ENCODE measurements at regions not wholly inside any gene's neighbourhood (a gene's known extent, or its start where the extent isn't known, plus 50 kb on each side); places are given as distances from the start of the nearest gene placed in this dataset.

DNA sequence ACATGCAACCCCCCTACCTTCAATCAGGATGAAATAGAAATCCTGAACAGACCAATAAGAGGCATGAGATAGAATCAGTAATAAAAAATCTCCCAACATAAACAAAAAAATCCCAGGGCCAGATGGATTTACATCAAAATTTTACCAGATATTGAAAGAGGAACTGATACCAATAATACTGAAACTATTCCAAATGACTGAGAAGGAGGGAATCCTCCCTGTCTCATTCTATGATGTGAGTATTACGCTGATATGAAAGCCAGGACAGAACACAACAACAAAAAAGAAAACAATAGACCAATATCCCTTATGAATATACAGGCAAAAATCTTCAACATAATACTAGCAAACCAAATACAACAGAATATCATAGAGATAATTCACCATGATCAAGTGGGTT, 109.0 kb upstream of the SMC2 start:
- no peak overlapping the region for H3K4me3 Mint-ChIP-seq
- H3K27me3 Mint-ChIP-seq: no peaks in the 10 kb centered on the region
- no peak overlapping the region for H3K27ac Mint-ChIP-seq
- no peaks in the 10 kb centered on the region for H3K36me3 Mint-ChIP-seq
- DNase-seq (ENCODE audit: extremely low spot score, unreplicated experiment): no peak
- H3K4me1 Mint-ChIP-seq (ENCODE audit: unreplicated experiment): no peaks in the 10 kb centered on the region
- H3K9me3 Mint-ChIP-seq: no peaks in the 10 kb centered on the region
- TF ChIP-seq CTCF (conservative IDR thresholded peaks at IDR 0.05): no peak

DNA sequence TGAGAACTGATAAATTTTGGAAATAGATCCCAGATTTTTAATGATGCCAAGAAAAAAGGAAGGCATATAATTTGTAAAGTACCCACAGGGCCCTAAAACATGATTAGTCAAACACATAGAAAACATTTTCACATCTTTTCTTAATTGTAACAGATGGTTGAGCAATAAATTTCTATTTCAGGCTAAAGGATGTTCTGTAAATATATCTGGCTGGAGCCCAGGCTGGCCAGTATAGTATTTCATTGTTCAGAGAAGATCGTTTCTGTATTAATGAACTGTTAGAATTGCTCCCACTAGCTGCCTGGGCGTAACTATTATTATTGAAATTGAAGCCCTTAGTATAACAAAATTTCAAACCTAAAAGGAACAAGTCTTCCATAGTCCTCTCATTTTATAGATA, 105.3 kb upstream of the SMC2 start:
- TF ChIP-seq CTCF (conservative IDR thresholded peaks at IDR 0.05): no peak
- H3K9me3 Mint-ChIP-seq: no peaks in the 10 kb centered on the region
- no peak overlapping the region for H3K27ac Mint-ChIP-seq
- no peak overlapping the region for H3K4me3 Mint-ChIP-seq
- H3K36me3 Mint-ChIP-seq: no peaks in the 10 kb centered on the region
- DNase-seq (ENCODE audit: extremely low spot score, unreplicated experiment): no peak
- no peaks in the 10 kb centered on the region for H3K27me3 Mint-ChIP-seq
- H3K4me1 Mint-ChIP-seq (ENCODE audit: unreplicated experiment): no peaks in the 10 kb centered on the region

DNA sequence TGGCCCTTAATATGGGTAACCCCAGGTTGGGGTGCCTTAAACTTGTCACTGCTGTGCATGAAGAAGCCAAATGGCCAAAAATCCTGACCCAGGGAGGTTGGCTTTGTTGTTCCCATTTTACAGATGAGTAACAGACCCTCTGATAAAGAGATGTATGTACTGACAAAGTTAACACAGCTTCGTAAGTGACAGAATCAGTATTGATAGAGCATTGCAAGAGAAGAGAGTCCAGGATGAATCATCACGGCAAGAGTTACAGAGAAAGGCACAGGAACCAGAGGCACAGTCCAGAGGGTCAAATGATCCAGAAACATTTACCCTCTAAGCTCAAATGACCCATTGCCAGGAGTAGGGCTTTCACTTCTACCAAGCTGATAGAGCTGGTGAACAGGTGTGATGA, 103.8 kb upstream of the SMC2 start:
- TF ChIP-seq CTCF (conservative IDR thresholded peaks at IDR 0.05): no peak
- no peaks in the 10 kb centered on the region for H3K4me1 Mint-ChIP-seq (ENCODE audit: unreplicated experiment)
- H3K27me3 Mint-ChIP-seq: no peaks in the 10 kb centered on the region
- H3K27ac Mint-ChIP-seq: no peak overlapping the region
- no peak for DNase-seq (ENCODE audit: extremely low spot score, unreplicated experiment)
- no peak overlapping the region for H3K4me3 Mint-ChIP-seq
- no peaks in the 10 kb centered on the region for H3K36me3 Mint-ChIP-seq
- no peaks in the 10 kb centered on the region for H3K9me3 Mint-ChIP-seq

- no peaks in the 10 kb centered on the region for H3K4me1 Mint-ChIP-seq (ENCODE audit: unreplicated experiment)
- DNase-seq (ENCODE audit: extremely low spot score, unreplicated experiment): no peak
- no peak for TF ChIP-seq CTCF (conservative IDR thresholded peaks at IDR 0.05)
- H3K9me3 Mint-ChIP-seq: no peaks in the 10 kb centered on the region
- no peak overlapping the region for H3K27ac Mint-ChIP-seq
- H3K4me3 Mint-ChIP-seq: no peak overlapping the region
- no peaks in the 10 kb centered on the region for H3K27me3 Mint-ChIP-seq
- no peaks in the 10 kb centered on the region for H3K36me3 Mint-ChIP-seq
These were observed 103.1 kb upstream of the SMC2 start for GRCh38 chr9:103991001-103991400.

GRCh38 chr9:103991698-103992097, 102.4 kb upstream of the SMC2 start:
- H3K9me3 Mint-ChIP-seq: no peaks in the 10 kb centered on the region
- H3K27me3 Mint-ChIP-seq: no peaks in the 10 kb centered on the region
- no peaks in the 10 kb centered on the region for H3K36me3 Mint-ChIP-seq
- no peaks in the 10 kb centered on the region for H3K4me1 Mint-ChIP-seq (ENCODE audit: unreplicated experiment)
- no peak overlapping the region for H3K27ac Mint-ChIP-seq
- no peak overlapping the region for H3K4me3 Mint-ChIP-seq
- DNase-seq (ENCODE audit: extremely low spot score, unreplicated experiment): no peak
- no peak for TF ChIP-seq CTCF (conservative IDR thresholded peaks at IDR 0.05)

DNA sequence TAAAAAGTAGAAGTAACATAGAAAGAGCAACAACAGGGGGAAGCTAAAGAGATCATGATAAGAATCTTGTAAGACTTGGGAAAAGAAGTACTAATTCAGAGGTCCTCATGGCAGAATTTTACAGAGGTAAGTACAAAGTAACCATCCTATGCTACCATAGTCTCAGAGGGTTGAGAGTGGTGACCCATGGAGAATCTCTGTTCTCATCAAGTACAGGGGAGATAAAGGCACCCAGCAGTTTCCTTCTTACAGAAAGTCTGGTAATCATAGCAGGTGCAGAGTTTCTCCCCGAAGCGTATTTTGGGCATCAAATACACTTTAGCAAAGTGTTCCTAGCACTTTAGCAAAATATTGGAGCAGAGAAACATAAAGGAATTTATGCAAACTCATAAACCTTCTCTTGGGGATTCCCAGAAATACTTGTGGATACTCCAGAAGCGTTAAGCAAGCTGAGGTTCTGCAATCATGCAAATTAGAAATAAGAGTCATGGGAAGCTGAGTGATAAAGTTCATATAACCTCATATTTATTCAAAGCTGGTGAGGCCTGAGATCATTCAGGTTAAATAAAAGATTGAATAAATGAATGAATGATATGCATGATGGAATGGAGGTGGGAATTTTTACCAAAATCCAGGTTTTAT, 101.0 kb upstream of the SMC2 start:
- H3K27ac Mint-ChIP-seq: no peak overlapping the region
- no peaks in the 10 kb centered on the region for H3K4me1 Mint-ChIP-seq (ENCODE audit: unreplicated experiment)
- H3K9me3 Mint-ChIP-seq: no peaks in the 10 kb centered on the region
- H3K27me3 Mint-ChIP-seq: no peaks in the 10 kb centered on the region
- H3K36me3 Mint-ChIP-seq: no peaks in the 10 kb centered on the region
- no peak for TF ChIP-seq CTCF (conservative IDR thresholded peaks at IDR 0.05)
- H3K4me3 Mint-ChIP-seq: no peak overlapping the region
- DNase-seq (ENCODE audit: extremely low spot score, unreplicated experiment): no peak

All from type B pancreatic cell (in vitro differentiated cells).